T-helper 1 cell treated with Interleukin-12 subunit alpha and Interleukin-12 subunit beta and Interleukin-4 antibody, amounts not matched to agents 30 μg/mL and 1 μg/mL, for 36 hours (primary cell): ENCODE measurements at regions not wholly inside any gene's neighbourhood (a gene's known extent, or its start where the extent isn't known, plus 50 kb on each side); places are given as distances from the start of the nearest gene placed in this dataset.

Source experiments
- H3K27ac Mint-ChIP-seq: one replicate; pipeline ENCODE4 v1.8.0; 2021; ENCODE audit warnings: mild to moderate bottlenecking, mixed read lengths
- H3K27me3 Mint-ChIP-seq: one replicate; pipeline ENCODE4 v1.8.0; 2021; ENCODE audit warnings: low read depth, mixed read lengths
- H3K36me3 Mint-ChIP-seq: one replicate; pipeline ENCODE4 v1.8.0; 2021; ENCODE audit warnings: low read depth, mixed read lengths
- H3K4me1 Mint-ChIP-seq: one replicate; pipeline ENCODE4 v1.8.0; 2021; ENCODE audit warnings: low read depth, mixed read lengths
- H3K4me3 Mint-ChIP-seq: one replicate; pipeline ENCODE4 v1.8.0; 2021; ENCODE audit warnings: mild to moderate bottlenecking, moderate library complexity, mixed read lengths
- H3K9me3 Mint-ChIP-seq: one replicate; pipeline ENCODE4 v1.8.0; 2021; ENCODE audit warnings: mixed read lengths

DNA sequence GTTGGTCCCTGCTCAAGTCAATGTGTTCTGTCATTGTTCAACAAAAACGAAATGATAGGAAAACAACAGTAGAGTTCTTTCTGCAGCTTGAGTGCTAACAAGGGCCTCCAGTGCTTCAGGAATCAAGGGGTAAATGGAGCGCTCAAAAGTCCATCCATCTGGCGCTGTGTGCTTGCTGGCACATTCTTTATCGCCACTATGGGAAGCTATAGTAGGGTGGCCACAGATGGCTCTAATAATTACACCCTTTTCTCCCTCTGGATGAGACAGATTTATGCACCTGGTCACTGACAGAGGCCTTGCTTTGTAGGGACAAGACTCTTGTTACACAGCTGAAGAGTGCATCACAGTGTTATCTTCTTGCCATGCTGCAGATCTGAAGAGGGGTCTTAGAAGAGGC lies 136.0 kb downstream of the GDAP2 start:
- Mint-ChIP-seq H3K4me1 (no peaks in the 10 kb centered on the region), H3K9me3 (no peaks in the 10 kb centered on the region), H3K36me3 (no peaks in the 10 kb centered on the region)

DNA sequence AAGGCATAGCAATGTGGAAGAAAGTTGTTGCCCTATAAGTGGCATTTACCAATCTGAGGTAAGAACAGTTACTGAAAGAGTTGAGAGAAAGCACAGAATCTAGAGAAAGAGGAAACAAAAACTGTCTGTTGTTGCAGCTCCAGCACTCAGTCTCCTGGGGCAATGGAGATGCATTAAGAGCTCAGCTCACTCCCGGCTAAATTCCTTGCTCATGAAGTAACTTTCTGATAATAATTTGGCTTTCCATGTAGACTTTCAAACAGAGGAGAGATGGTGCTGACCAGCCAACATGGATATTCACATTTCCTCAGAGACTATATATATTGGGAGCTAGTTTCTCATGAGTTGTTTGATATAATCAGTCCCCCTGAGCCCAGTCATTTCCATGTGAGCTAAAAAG lies 135.3 kb downstream of the GDAP2 start:
- H3K27ac Mint-ChIP-seq: no peak overlapping the region
- H3K4me3 Mint-ChIP-seq: no peak overlapping the region
- no peaks in the 10 kb centered on the region for H3K4me1 Mint-ChIP-seq
- no peaks in the 10 kb centered on the region for H3K9me3 Mint-ChIP-seq
- no peaks in the 10 kb centered on the region for H3K36me3 Mint-ChIP-seq
- peaks cover under 1% of the 10 kb centered on the region for H3K27me3 Mint-ChIP-seq

More for the DNA sequence above, 136.0 kb downstream of the GDAP2 start:
- Mint-ChIP-seq H3K27ac (no peak overlapping the region), H3K27me3 (no peaks in the 10 kb centered on the region), H3K4me3 (no peak overlapping the region)

DNA sequence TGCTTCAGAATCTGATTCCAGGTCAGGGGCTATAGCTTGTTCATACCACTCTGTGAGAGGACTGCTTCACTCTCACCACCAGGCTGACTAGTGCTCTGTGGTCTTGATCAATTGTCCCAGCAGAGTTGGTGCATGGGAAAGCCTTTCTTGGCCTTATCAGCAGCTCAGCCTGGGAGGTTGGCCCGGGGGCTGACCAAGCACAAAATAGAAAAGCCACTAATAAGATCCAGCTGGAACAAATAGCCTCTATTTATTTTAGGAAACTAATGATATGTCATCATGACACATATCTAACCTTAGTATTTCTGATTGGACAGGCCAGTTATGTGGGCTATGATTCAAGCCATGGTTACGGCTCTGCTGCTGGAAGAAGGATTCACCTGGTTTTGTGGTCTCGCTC lies 134.2 kb downstream of the GDAP2 start:
- Mint-ChIP-seq H3K4me3 (no peak overlapping the region), H3K27ac (no peak overlapping the region), H3K4me1 (no peaks in the 10 kb centered on the region), H3K9me3 (no peaks in the 10 kb centered on the region), H3K27me3 (peaks cover 6% of the 10 kb centered on the region), H3K36me3 (no peaks in the 10 kb centered on the region)

DNA sequence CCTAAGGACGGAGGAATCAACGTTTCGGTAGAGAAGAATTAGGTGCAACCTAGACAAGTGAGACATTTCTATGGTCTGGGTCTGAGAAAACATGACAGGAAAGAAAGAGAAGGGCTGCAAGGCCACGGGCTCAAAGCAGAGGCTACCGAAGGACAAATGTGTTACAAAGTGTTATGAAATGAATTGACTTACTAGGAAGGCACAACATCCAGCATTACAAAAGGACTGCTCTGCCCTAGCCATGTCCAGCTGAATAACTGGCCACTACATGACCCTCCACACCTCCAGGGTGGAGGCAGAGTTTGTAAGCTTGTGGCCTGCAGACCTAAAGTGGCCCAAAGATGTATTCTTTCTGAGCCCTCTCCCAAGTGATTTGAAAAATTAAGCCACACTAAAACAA lies 133.6 kb downstream of the GDAP2 start:
- Mint-ChIP-seq H3K27ac (no peak overlapping the region), H3K9me3 (no peaks in the 10 kb centered on the region), H3K27me3 (peaks cover 12% of the 10 kb centered on the region), H3K36me3 (no peaks in the 10 kb centered on the region), H3K4me3 (no peak overlapping the region), H3K4me1 (no peaks in the 10 kb centered on the region)

- H3K27ac Mint-ChIP-seq: no peak overlapping the region
- H3K4me3 Mint-ChIP-seq: no peak overlapping the region
- H3K9me3 Mint-ChIP-seq: no peaks in the 10 kb centered on the region
- H3K4me1 Mint-ChIP-seq: no peaks in the 10 kb centered on the region
- H3K36me3 Mint-ChIP-seq: no peaks in the 10 kb centered on the region
- H3K27me3 Mint-ChIP-seq: peaks cover 12% of the 10 kb centered on the region
Observed at GRCh38 chr1:117796226-117796625, 133.2 kb downstream of the GDAP2 start.

DNA sequence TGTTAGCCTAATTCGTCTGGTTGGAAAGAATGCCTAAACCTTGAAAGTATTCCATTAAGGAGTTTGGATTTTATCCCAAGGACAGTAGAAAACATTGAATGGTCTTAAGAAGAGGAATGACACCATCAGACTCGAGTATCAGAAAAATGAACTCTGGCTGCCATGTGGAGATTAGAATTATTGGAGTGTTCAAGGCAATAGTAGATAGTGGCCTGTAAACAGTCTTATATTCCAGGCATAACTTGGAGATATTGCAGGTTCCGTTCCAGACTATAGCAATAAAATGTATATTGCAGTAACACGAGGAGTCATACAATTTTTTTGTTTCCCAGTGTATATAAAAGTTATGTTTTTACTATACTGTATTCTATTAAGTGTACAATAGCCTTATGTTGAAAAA lies 130.9 kb downstream of the GDAP2 start:
- Mint-ChIP-seq H3K9me3 (no peaks in the 10 kb centered on the region), H3K27ac (no peak overlapping the region), H3K4me1 (no peaks in the 10 kb centered on the region), H3K4me3 (no peak overlapping the region), H3K27me3 (peaks cover 20% of the 10 kb centered on the region), H3K36me3 (no peaks in the 10 kb centered on the region)

DNA sequence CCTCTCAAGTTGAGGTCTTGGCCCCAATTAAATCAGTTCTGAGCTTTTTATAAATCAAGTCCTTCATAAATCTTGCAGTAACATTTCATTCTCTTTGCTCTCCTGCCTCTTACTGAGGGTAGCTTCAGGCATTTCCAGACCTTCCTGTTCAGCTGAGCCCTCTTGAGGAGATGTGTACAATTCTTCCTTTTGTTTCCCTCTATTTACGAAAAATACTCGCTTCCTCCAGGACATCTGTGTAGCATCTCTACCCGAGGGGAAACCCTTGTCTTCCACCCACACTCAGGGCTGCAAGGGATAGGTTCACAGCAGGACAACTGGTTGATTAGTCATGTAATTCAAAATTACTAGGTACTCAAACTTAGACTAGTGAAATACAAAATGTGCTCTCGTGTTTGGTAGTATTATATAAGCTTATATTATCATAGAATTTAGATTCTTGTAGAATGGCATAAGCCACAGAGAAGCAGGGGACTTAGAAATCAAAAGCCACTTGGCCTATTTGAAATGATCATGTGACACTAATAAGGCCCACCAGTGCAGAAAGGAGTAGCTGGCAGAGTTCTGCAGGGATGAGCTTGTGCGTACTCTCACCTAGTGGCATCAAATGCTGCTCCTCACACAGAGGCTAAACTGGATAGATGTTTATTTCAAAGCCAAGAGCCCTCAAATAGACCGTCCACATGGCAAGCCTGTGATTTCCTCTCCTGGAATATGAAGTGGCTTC lies 126.7 kb downstream of the GDAP2 start:
- Mint-ChIP-seq H3K9me3 (no peaks in the 10 kb centered on the region), H3K4me1 (no peaks in the 10 kb centered on the region), H3K27me3 (peaks cover 38% of the 10 kb centered on the region), H3K36me3 (no peaks in the 10 kb centered on the region), H3K4me3 (no peak overlapping the region), H3K27ac (no peak overlapping the region)

GRCh38 chr1:117803318-117803717 lies 126.1 kb downstream of the GDAP2 start:
- no peak overlapping the region for H3K27ac Mint-ChIP-seq
- H3K36me3 Mint-ChIP-seq: no peaks in the 10 kb centered on the region
- no peak overlapping the region for H3K4me3 Mint-ChIP-seq
- H3K27me3 Mint-ChIP-seq: peaks cover 38% of the 10 kb centered on the region
- H3K4me1 Mint-ChIP-seq: no peaks in the 10 kb centered on the region
- no peaks in the 10 kb centered on the region for H3K9me3 Mint-ChIP-seq

GRCh38 chr1:117809764-117810163 lies 119.7 kb downstream of the GDAP2 start:
- H3K4me1 Mint-ChIP-seq: peaks cover 1% of the 10 kb centered on the region
- peaks cover 19% of the 10 kb centered on the region for H3K27me3 Mint-ChIP-seq
- H3K9me3 Mint-ChIP-seq: no peaks in the 10 kb centered on the region
- H3K4me3 Mint-ChIP-seq: no peak overlapping the region
- H3K36me3 Mint-ChIP-seq: no peaks in the 10 kb centered on the region
- H3K27ac Mint-ChIP-seq: no peak overlapping the region

GRCh38 chr1:117810553-117810952 lies 118.9 kb downstream of the GDAP2 start:
- H3K27me3 Mint-ChIP-seq: peaks cover 11% of the 10 kb centered on the region
- H3K9me3 Mint-ChIP-seq: no peaks in the 10 kb centered on the region
- no peaks in the 10 kb centered on the region for H3K36me3 Mint-ChIP-seq

DNA sequence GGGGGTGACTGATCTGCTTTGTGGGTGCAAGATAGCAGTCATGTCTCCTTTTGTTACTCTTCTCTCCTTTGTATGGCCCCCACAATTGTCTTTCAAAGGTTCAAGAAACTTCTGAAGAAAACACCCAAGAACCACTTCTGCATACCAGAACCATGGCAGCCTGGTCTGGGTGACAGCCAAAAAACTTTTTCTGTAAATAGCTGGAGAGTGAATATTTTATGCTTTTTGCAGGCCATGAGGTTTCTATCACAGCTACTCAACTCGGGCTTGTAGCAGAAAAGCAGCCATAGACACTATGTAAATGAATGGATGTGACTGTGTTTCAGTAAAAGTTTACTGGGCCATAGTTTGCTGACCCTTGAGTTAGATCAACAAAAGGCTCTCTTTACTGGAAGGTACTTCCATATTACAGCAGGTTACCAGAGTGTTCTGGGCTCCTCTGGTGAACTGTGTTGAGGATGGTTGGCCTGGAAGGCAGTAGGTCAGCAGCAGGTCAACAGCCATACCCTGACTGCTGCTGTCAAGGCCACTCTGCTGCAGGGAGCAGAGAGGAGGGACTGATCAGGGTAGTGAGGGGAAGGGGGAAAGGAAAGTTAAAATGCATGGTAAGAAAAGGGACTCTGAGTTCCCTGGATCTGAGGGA lies 116.4 kb downstream of the GDAP2 start:
- peaks cover 1% of the 10 kb centered on the region for H3K4me1 Mint-ChIP-seq
- no peak overlapping the region for H3K4me3 Mint-ChIP-seq
- no peaks in the 10 kb centered on the region for H3K36me3 Mint-ChIP-seq
- peaks cover 5% of the 10 kb centered on the region for H3K27me3 Mint-ChIP-seq
- no peaks in the 10 kb centered on the region for H3K9me3 Mint-ChIP-seq
- H3K27ac Mint-ChIP-seq: no peak overlapping the region

More at GRCh38 chr1:117810553-117810952, 118.9 kb downstream of the GDAP2 start:
- Mint-ChIP-seq H3K4me3 (no peak overlapping the region), H3K27ac (no peak overlapping the region), H3K4me1 (peaks cover 1% of the 10 kb centered on the region)
